CD4-positive, CD25-positive, alpha-beta regulatory T cell (primary cell): ENCODE measurements at regions not wholly inside any gene's neighbourhood (a gene's known extent, or its start where the extent isn't known, plus 50 kb on each side); places are given as distances from the start of the nearest gene placed in this dataset.

Experiments
- ATAC-seq, 2 donors: fragments of 150-1000 bp; cut with Tn5 transposase; one replicate each; pipeline ENCODE4 v1.10.0; 2021; ENCODE audit warnings: low read depth in 2 of 2, moderate number of reproducible peaks in 2 of 2, moderate library complexity in 1 of 2
- DNase-seq, 3 donors: peaks; one replicate each; pipeline versions ENCODE4 v3.0.0 to v3.0.0-alpha.2; 2012 to 2022; ENCODE audit warnings: mixed read lengths in 1 of 3
- H3K27ac ChIP-seq: one replicate; pipeline ENCODE4 v1.7.0; 2013; ENCODE audit warnings: mild to moderate bottlenecking, low read length; ENCODE audit not compliant: insufficient read depth, poor library complexity, severe bottlenecking
- H3K27me3 ChIP-seq: one replicate; pipeline ENCODE4 v1.7.0; 2013; ENCODE audit warnings: low read length; ENCODE audit not compliant: control insufficient read depth, insufficient read depth
- H3K36me3 ChIP-seq: one replicate; pipeline ENCODE4 v1.7.0; 2013; ENCODE audit warnings: mild to moderate bottlenecking, low read length, moderate library complexity; ENCODE audit not compliant: control insufficient read depth, insufficient read depth
- H3K4me1 ChIP-seq: 2 replicates; pipeline ENCODE4 v1.7.0; 2013; ENCODE audit warnings: mild to moderate bottlenecking, low read length; ENCODE audit not compliant: insufficient read depth, control insufficient read depth, poor library complexity, severe bottlenecking
- H3K4me3 ChIP-seq: one replicate; pipeline ENCODE4 v1.7.0; 2013; ENCODE audit warnings: low read depth, mild to moderate bottlenecking, low read length, moderate library complexity
- H3K9me3 ChIP-seq, 2 experiments: 1 replicate in 1 of 2; 2 replicates in 1 of 2; pipeline ENCODE4 v1.7.0; 2013; ENCODE audit warnings: low read length in 2 of 2, mild to moderate bottlenecking in 1 of 2, moderate library complexity in 1 of 2; ENCODE audit not compliant: control insufficient read depth in 2 of 2
- H3K27ac Mint-ChIP-seq, 3 donors: one replicate each; pipeline ENCODE4 v1.8.0; 2020 to 2022; ENCODE audit warnings: mild to moderate bottlenecking in 3 of 3, mixed read lengths in 3 of 3, moderate library complexity in 2 of 3
- H3K27me3 Mint-ChIP-seq: one replicate; pipeline ENCODE4 v1.8.0; 2022; ENCODE audit warnings: mild to moderate bottlenecking, mixed read lengths
- H3K36me3 Mint-ChIP-seq: one replicate; pipeline ENCODE4 v1.8.0; 2020; ENCODE audit warnings: mixed read lengths
- H3K4me1 Mint-ChIP-seq, 4 donors: one replicate each; pipeline ENCODE4 v1.8.0; 2020 to 2022; ENCODE audit warnings: mixed read lengths in 4 of 4, mild to moderate bottlenecking in 1 of 4
- H3K4me3 Mint-ChIP-seq, 4 donors: one replicate each; pipeline ENCODE4 v1.8.0; 2020 to 2022; ENCODE audit warnings: mild to moderate bottlenecking in 4 of 4, mixed read lengths in 4 of 4, moderate library complexity in 3 of 4
- H3K9me3 Mint-ChIP-seq, 7 donors: one replicate each; pipeline ENCODE4 v1.8.0; 2020 to 2022; ENCODE audit warnings: mixed read lengths in 7 of 7, mild to moderate bottlenecking in 3 of 7, moderate library complexity in 2 of 7

- Histone ChIP-seq H3K27ac (no peak overlapping the region), H3K27me3 (no peaks in the 10 kb centered on the region), H3K4me1 (no peaks in the 10 kb centered on the region), H3K9me3 (no peaks in the 10 kb centered on the region), H3K4me3 (no peak overlapping the region), H3K36me3 (no peaks in the 10 kb centered on the region)
- no peaks in the 10 kb centered on the region for H3K27me3 Mint-ChIP-seq
- H3K9me3 Mint-ChIP-seq = peaks cover 0 to 11% (median 4%) of the 10 kb centered on the region in 7 donors
- no peaks in the 10 kb centered on the region for H3K36me3 Mint-ChIP-seq
- H3K4me3 Mint-ChIP-seq = no peak overlapping the region
- ATAC-seq (no peak), DNase-seq (no peak)
- H3K27ac Mint-ChIP-seq = no peak overlapping the region
- no peaks in the 10 kb centered on the region for H3K4me1 Mint-ChIP-seq
These were observed 480.3 kb upstream of the GRIA3 start for GRCh38 chrX:122703762-122704161.

DNA sequence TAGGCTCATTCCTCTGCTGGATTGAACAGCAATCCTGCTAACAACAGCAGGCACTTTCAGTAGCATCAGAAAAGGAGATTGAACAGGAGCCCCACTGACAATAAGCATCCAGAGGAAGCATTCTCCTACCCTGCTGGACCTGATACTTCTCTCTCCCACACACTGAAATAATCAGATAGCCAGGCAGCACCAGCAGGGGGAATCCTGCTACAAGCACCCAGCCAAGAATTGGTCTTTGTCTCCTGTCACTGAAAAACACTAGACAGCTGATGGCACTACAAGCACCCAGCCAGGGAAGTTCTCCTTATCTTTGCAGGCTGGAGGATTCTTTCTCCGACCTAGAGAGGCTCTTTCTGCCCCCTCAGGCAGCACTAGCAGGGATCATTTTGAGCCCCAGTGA is 444.3 kb upstream of the GRIA3 start:
- H3K27ac Mint-ChIP-seq = no peak overlapping the region
- Histone ChIP-seq H3K4me3 (no peak overlapping the region), H3K27ac (no peak overlapping the region), H3K36me3 (no peaks in the 10 kb centered on the region), H3K9me3 (no peaks in the 10 kb centered on the region), H3K27me3 (no peaks in the 10 kb centered on the region), H3K4me1 (no peaks in the 10 kb centered on the region)
- H3K9me3 Mint-ChIP-seq = peaks cover 0 to 4% (median 2%) of the 10 kb centered on the region in 7 donors
- no peaks in the 10 kb centered on the region for H3K27me3 Mint-ChIP-seq
- H3K4me3 Mint-ChIP-seq = no peak overlapping the region
- no peaks in the 10 kb centered on the region for H3K36me3 Mint-ChIP-seq
- DNase-seq = no peak
- H3K4me1 Mint-ChIP-seq = peaks cover 0 to 4% (median 0%) of the 10 kb centered on the region in 4 donors
- ATAC-seq = no peak

DNA sequence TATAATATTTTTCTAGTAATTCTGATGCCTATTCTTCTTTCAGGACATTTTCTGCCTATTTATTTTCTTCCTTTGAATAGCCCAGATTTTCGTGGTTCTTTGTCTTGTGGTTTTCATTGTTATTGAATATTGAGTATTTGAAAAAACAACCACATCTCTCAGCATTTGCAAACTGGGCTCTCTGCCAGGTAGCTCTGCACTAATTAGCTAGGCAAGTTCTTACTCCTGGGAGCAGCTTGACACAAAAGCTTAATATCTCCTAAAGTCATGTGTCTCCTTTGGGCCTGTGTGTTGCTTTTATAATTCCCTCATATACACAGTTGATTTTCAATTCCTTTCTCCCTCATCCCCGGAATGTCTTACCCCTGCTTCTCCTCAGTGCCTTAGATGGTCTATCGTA is 413.5 kb upstream of the GRIA3 start:
- Histone ChIP-seq H3K27ac (no peak overlapping the region), H3K4me3 (no peak overlapping the region), H3K27me3 (no peaks in the 10 kb centered on the region), H3K36me3 (no peaks in the 10 kb centered on the region), H3K4me1 (no peaks in the 10 kb centered on the region), H3K9me3 (no peaks in the 10 kb centered on the region)
- Mint-ChIP-seq H3K4me1 (no peaks in the 10 kb centered on the region), H3K27me3 (no peaks in the 10 kb centered on the region), H3K27ac (no peak overlapping the region), H3K36me3 (no peaks in the 10 kb centered on the region), H3K4me3 (no peak overlapping the region), H3K9me3 (peaks cover 0 to 9% (median 2%) of the 10 kb centered on the region in 7 donors)
- DNase-seq = no peak
- no peak for ATAC-seq

DNA sequence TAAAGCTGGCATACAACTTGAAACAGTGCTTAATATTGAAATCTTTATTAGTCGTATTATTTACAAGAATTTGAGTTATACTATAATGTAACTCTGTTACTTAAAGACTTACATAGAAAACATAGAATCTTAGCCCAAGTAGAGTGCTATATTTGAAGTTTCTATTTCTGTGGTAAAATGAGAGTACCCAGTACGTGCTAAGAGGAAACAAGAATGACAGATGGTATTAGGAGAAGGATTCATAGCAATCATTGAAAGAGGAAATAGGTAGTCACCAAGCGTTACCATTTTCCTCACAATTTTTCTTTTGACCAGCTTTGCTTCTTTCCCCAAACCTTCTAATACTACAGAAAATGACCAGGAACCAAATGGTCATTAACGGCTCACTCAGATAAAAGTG is 412.1 kb upstream of the GRIA3 start:
- no peak for ATAC-seq
- H3K4me3 Mint-ChIP-seq = no peak overlapping the region

DNA sequence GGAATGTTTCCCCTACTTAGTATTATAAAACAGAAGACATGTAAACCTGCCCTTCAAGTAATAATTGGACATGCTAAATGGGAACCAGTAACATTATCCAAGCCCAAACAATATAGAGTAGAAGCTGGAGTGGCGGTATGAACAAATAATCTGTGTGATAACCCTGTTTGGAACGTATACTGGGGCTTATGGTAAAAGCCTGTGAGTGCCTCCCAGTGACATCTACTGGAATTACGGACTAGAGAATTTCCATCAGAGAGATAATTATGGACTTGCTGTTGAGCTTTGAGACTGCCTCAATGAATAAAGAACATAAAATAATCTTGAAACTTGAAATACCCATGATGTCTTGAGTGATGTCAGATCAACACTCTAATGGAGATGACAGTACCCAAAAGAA is 406.3 kb upstream of the GRIA3 start:
- no peak overlapping the region for H3K4me3 Mint-ChIP-seq
- H3K4me3 ChIP-seq = no peak overlapping the region
- H3K27me3 ChIP-seq = no peaks in the 10 kb centered on the region
- H3K4me1 ChIP-seq = no peaks in the 10 kb centered on the region
- DNase-seq (no peak), ATAC-seq (no peak)
- H3K36me3 ChIP-seq = no peaks in the 10 kb centered on the region
- H3K27me3 Mint-ChIP-seq = no peaks in the 10 kb centered on the region
- H3K9me3 ChIP-seq = no peaks in the 10 kb centered on the region
- no peaks in the 10 kb centered on the region for H3K36me3 Mint-ChIP-seq
- H3K4me1 Mint-ChIP-seq = no peaks in the 10 kb centered on the region
- H3K27ac ChIP-seq = no peak overlapping the region
- H3K9me3 Mint-ChIP-seq = peaks cover 0 to 8% (median 0%) of the 10 kb centered on the region in 7 donors
- H3K27ac Mint-ChIP-seq = no peak overlapping the region

More for the DNA sequence above, 412.1 kb upstream of the GRIA3 start:
- H3K4me1 Mint-ChIP-seq = no peaks in the 10 kb centered on the region
- Histone ChIP-seq H3K27me3 (no peaks in the 10 kb centered on the region), H3K9me3 (no peaks in the 10 kb centered on the region), H3K36me3 (no peaks in the 10 kb centered on the region), H3K27ac (no peak overlapping the region), H3K4me3 (no peak overlapping the region), H3K4me1 (no peaks in the 10 kb centered on the region)
- no peak overlapping the region for H3K27ac Mint-ChIP-seq
- peaks cover 0 to 12% (median 0%) of the 10 kb centered on the region in 7 donors for H3K9me3 Mint-ChIP-seq
- no peak for DNase-seq
- H3K36me3 Mint-ChIP-seq = no peaks in the 10 kb centered on the region
- no peaks in the 10 kb centered on the region for H3K27me3 Mint-ChIP-seq

- H3K36me3 ChIP-seq = no peaks in the 10 kb centered on the region
- no peaks in the 10 kb centered on the region for H3K27me3 ChIP-seq
- H3K9me3 Mint-ChIP-seq = peaks cover 0 to 13% (median 0%) of the 10 kb centered on the region in 7 donors
- H3K4me3 ChIP-seq = no peak overlapping the region
- ATAC-seq (no peak), DNase-seq (no peak)
- no peaks in the 10 kb centered on the region for H3K36me3 Mint-ChIP-seq
- H3K4me1 Mint-ChIP-seq = peaks cover 0 to 4% (median 0%) of the 10 kb centered on the region in 4 donors
- no peaks in the 10 kb centered on the region for H3K27me3 Mint-ChIP-seq
- H3K9me3 ChIP-seq = no peaks in the 10 kb centered on the region
- H3K27ac ChIP-seq = no peak overlapping the region
- H3K4me1 ChIP-seq = no peaks in the 10 kb centered on the region
- no peak overlapping the region for H3K27ac Mint-ChIP-seq
- H3K4me3 Mint-ChIP-seq = no peak overlapping the region
These were observed 400.2 kb upstream of the GRIA3 start for GRCh38 chrX:122783918-122784317.

- no peak overlapping the region for H3K27ac ChIP-seq
- no peak overlapping the region for H3K4me3 ChIP-seq
These were observed 396.8 kb upstream of the GRIA3 start for GRCh38 chrX:122787231-122787630.

DNA sequence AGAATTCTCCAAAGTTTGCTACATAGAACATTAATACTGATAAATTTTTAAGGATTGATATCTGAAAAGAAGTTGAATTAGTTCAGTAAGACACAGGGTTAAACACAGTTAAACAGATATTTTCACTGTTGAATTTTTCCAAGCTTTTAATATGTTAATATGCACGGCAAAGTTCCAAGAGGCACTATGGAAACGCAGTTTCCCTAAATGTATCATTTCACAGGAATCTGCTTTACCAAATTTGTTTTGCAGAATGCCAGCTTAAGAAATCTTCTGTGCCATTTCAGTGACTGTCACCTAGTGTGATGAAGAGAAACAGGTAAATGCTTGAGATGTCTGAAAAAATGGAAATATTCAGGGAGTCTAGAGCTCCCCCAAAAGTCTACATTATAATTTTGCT is 395.9 kb upstream of the GRIA3 start:
- no peak overlapping the region for H3K27ac Mint-ChIP-seq
- no peak for ATAC-seq

More at GRCh38 chrX:122787231-122787630, 396.8 kb upstream of the GRIA3 start:
- Mint-ChIP-seq H3K9me3 (peaks cover 0 to 9% (median 0%) of the 10 kb centered on the region in 7 donors), H3K36me3 (no peaks in the 10 kb centered on the region), H3K4me3 (no peak overlapping the region), H3K27ac (no peak overlapping the region), H3K27me3 (no peaks in the 10 kb centered on the region), H3K4me1 (peaks cover 0 to 4% (median 0%) of the 10 kb centered on the region in 4 donors)
- ATAC-seq (no peak), DNase-seq (no peak)
- Histone ChIP-seq H3K9me3 (no peaks in the 10 kb centered on the region), H3K4me1 (no peaks in the 10 kb centered on the region), H3K36me3 (no peaks in the 10 kb centered on the region), H3K27me3 (no peaks in the 10 kb centered on the region)

More for the DNA sequence above, 395.9 kb upstream of the GRIA3 start:
- no peaks in the 10 kb centered on the region for H3K36me3 Mint-ChIP-seq
- H3K9me3 Mint-ChIP-seq = peaks cover 0 to 9% (median 0%) of the 10 kb centered on the region in 7 donors
- Histone ChIP-seq H3K27me3 (no peaks in the 10 kb centered on the region), H3K36me3 (no peaks in the 10 kb centered on the region), H3K4me1 (no peaks in the 10 kb centered on the region), H3K4me3 (no peak overlapping the region), H3K9me3 (no peaks in the 10 kb centered on the region), H3K27ac (no peak overlapping the region)
- no peak overlapping the region for H3K4me3 Mint-ChIP-seq
- DNase-seq = no peak
- H3K27me3 Mint-ChIP-seq = no peaks in the 10 kb centered on the region
- peaks cover 0 to 4% (median 0%) of the 10 kb centered on the region in 4 donors for H3K4me1 Mint-ChIP-seq
